ENCODE measurements at regions not wholly inside any gene's neighbourhood (a gene's known extent, or its start where the extent isn't known, plus 50 kb on each side); places are given as distances from the start of the nearest gene placed in this dataset.

DNA sequence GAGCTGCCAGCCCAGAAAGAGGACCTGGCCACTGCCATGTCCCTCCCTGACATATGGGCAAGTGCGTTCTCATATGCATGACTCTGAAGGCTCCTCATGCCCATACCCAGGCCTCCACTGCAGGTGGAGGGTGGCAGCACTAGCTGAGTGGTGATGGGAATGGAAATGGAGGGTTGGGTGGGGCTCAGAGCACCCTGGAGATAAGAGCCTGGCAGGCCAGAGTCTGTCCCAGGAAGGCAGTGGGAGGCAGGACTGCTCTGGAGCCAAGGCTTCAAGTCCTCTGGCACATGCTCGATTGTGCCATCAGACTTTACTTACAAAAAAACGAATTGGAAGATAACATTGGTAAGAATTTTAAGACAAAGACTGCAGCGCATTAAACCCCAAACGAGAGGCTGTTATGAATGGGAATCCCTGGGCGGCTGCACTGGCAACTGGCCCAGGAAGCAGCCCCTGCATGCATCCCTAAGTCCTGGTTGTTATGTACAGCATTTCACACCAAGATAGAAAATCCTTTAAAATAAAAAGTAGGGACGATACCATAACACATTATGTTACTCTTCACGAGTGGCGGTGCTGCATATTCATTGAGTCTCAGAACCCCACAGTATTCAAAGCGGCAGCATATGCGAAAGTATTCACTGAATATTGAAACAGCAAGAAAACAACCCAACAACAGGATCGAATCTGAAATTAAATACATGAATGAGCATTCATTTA is 81.7 kb upstream of the FAM98A start:
- ChIA-PET CTCF (interaction anchor here (0.7 kb wide), 1 partner anchor 77 kb away, joined by 3 read pairs; no protein-coding TSS in a partner anchor), POLR2A (ENCODE audit: low non-redundant PET) (no interaction called here)
- no peak for DNase-seq (ENCODE audit: low spot score)
- TF ChIP-seq, protein P1, sequence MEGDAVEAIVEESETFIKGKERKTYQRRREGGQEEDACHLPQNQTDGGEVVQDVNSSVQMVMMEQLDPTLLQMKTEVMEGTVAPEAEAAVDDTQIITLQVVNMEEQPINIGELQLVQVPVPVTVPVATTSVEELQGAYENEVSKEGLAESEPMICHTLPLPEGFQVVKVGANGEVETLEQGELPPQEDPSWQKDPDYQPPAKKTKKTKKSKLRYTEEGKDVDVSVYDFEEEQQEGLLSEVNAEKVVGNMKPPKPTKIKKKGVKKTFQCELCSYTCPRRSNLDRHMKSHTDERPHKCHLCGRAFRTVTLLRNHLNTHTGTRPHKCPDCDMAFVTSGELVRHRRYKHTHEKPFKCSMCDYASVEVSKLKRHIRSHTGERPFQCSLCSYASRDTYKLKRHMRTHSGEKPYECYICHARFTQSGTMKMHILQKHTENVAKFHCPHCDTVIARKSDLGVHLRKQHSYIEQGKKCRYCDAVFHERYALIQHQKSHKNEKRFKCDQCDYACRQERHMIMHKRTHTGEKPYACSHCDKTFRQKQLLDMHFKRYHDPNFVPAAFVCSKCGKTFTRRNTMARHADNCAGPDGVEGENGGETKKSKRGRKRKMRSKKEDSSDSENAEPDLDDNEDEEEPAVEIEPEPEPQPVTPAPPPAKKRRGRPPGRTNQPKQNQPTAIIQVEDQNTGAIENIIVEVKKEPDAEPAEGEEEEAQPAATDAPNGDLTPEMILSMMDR (conservative IDR thresholded peaks at IDR 0.05; ENCODE audit: low read depth), result no peak
- H3K27ac ChIP-seq, result no peak overlapping the region

DNA sequence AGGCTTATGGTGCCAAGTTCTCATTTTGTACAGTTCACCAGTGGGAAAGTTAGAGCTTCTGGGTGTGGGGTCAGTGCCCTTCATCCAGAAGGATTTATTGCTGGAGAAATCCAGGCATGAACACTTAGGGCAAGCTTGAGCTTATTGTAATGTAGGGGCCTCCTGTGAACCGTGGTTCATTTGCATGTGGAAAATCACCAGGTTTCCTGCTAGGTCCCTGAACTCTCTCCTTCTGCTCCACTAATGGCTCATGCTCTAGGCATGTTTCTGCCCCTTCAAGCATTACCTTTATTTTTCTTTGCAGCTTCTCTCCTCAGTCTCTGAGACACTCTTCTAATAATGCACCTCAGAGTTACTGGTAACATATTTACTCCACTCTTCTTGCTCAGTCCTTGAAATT is 79.3 kb upstream of the FAM98A start:
- CTCF ChIA-PET, result interaction anchor here (0.6 kb wide), 1 partner anchor 1358 kb away, joined by 5 read pairs; no protein-coding TSS in a partner anchor
- TF ChIP-seq, protein P1 (conservative IDR thresholded peaks at IDR 0.05; ENCODE audit: low read depth), result no peak
- H3K27ac ChIP-seq, result no peak overlapping the region
- POLR2A ChIA-PET (ENCODE audit: low non-redundant PET), result no interaction called here
- no peak for DNase-seq (ENCODE audit: low spot score)

DNA sequence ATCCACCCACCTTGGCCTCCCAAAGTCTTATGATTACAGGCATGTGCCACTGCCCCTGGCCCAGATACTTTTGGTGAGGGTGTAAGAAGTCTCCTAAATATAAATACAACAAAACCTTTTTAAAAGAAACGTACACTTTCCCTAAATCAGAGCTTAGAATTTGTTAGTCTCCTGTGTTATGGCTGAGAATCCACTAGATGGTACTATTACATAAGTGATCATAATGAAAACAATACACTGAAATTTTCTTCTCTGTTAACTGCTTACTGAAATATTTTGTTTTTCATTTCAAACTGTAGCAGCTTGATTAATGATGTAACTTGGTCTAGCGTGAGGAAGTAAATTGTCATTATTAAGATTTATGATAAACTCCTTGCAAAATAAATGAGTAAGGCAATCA is 74.8 kb upstream of the FAM98A start:
- CTCF ChIA-PET, result interaction anchor here (0.6 to 1.3 kb wide), 3 partner anchors 75 to 442 kb away, joined by 3 to 4 read pairs (median 3); no protein-coding TSS in a partner anchor
- peak; percentile 18 for DNase-seq (ENCODE audit: low spot score)
- POLR2A ChIA-PET (ENCODE audit: low non-redundant PET), result no interaction called here

DNA sequence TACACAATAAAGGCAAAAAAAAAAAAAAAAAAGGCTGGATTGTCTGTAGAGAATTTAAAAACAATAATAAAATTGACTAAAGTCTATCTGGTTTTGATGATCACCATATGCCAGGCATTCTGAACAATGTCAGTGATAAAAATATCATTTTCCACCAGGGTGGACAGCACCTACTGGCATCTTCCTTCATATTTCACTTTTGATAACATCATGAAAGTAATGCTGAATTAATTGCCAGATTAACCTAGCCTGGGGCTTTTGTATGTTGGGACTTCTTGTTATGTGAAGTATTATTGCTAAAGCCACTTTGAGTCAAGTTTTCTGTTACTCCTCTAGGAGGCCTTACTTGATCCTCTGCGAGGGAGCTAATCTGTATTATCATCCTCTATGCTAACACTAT is 73.8 kb upstream of the FAM98A start:
- TF ChIP-seq, protein P1 (conservative IDR thresholded peaks at IDR 0.05; ENCODE audit: low read depth), result no peak
- DNase-seq (ENCODE audit: low spot score), result no peak
- no peak overlapping the region for H3K27ac ChIP-seq
- CTCF ChIA-PET, result no interaction called here
- POLR2A ChIA-PET (ENCODE audit: low non-redundant PET), result no interaction called here

More for the DNA sequence above, 74.8 kb upstream of the FAM98A start:
- TF ChIP-seq, protein P1 (conservative IDR thresholded peaks at IDR 0.05; ENCODE audit: low read depth), result peak; percentile 30
- H3K27ac ChIP-seq, result no peak overlapping the region

DNA sequence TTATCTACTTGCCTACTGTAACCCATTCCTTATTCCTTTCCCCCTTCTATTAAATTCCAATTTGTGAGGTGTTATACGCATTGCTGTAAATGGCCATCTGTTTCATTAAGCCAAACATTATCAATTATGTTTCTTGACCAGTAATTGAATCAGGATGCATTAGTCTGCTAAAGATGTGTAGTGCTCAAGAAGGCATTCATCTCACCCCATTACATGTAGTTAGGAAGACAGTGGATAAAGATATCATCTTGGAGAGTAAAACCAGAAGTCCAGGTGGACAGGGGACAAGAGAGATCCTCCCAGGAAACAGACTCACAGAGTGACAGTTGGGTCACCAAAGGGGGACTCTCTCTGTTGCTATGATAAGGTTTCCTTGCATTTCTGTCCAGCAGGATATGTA is 73.3 kb upstream of the FAM98A start:
- H3K27ac ChIP-seq, result no peak overlapping the region
- POLR2A ChIA-PET (ENCODE audit: low non-redundant PET), result no interaction called here
- TF ChIP-seq, protein P1 (conservative IDR thresholded peaks at IDR 0.05; ENCODE audit: low read depth), result no peak
- DNase-seq (ENCODE audit: low spot score), result no peak
- CTCF ChIA-PET, result no interaction called here

DNA sequence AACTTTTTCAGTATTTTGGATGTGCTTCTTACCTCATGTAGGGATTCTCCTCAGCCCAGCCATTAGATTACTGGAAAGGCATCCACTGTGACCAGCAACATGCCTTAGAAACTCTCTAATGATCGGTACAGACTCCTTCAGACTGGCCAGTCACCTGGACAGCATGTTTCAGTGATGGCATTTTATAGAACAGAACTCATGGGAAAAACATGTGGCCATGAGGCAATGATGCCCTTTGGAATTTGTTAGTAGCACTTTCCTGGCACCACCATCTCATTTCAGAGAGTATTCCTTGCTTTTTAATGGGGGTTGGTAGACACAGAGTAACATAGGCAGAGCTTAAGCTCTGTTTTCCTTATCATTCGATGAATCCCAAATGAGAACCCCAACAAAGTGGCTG is 72.1 kb upstream of the FAM98A start:
- TF ChIP-seq, protein P1 (conservative IDR thresholded peaks at IDR 0.05; ENCODE audit: low read depth), result no peak
- DNase-seq (ENCODE audit: low spot score), result no peak
- no peak overlapping the region for H3K27ac ChIP-seq
- ChIA-PET POLR2A (ENCODE audit: low non-redundant PET) (no interaction called here), CTCF (interaction anchor here (0.6 kb wide), 1 partner anchor 306 kb away, joined by 4 read pairs; no protein-coding TSS in a partner anchor)
